ENCODE measurements at regions not wholly inside any gene's neighbourhood (a gene's known extent, or its start where the extent isn't known, plus 50 kb on each side); places are given as distances from the start of the nearest gene placed in this dataset.

- no peaks in the 10 kb centered on the region for H3K9me3 ChIP-seq
- no peak for TF ChIP-seq POLR2A (IDR thresholded peaks at IDR 0.05)
- no peak for TF ChIP-seq CTCF (IDR thresholded peaks at IDR 0.05)
- no peak for TF ChIP-seq EP300 (IDR thresholded peaks at IDR 0.05)
- 72 to 74% methylated on average over 3 of the region's 3 CpGs for WGBS, 2 donors
Measured at GRCh38 chr18:41842886-41843285, 112.1 kb upstream of the PIK3C3 start.

GRCh38 chr18:41829647-41830516, 125.2 kb upstream of the PIK3C3 start:
- no peaks in the 10 kb centered on the region for H3K36me3 ChIP-seq
- H3K27ac ChIP-seq, result no peak overlapping the region
- no peak for DNase-seq (ENCODE audit: low spot score in 2 of 2)
- no peaks in the 10 kb centered on the region for H3K4me1 ChIP-seq
- H3K9me3 ChIP-seq, result no peaks in the 10 kb centered on the region
- no peak for TF ChIP-seq EP300 (IDR thresholded peaks at IDR 0.05)
- no peak for TF ChIP-seq CTCF (IDR thresholded peaks at IDR 0.05)
- no peak for TF ChIP-seq POLR2A (IDR thresholded peaks at IDR 0.05)
- no peaks in the 10 kb centered on the region for H3K27me3 ChIP-seq
- H3K4me3 ChIP-seq, result no peak overlapping the region
- WGBS, 2 donors, result 73 to 78% methylated on average over 10 of the region's 10 CpGs

More at GRCh38 chr18:41842886-41843285, 112.1 kb upstream of the PIK3C3 start:
- H3K4me1 ChIP-seq, result no peaks in the 10 kb centered on the region
- no peak overlapping the region for H3K4me3 ChIP-seq
- no peak overlapping the region for H3K27ac ChIP-seq
- DNase-seq (ENCODE audit: low spot score in 2 of 2), result no peak
- no peaks in the 10 kb centered on the region for H3K36me3 ChIP-seq
- H3K27me3 ChIP-seq, result no peaks in the 10 kb centered on the region

GRCh38 chr18:41828137-41828536, 126.9 kb upstream of the PIK3C3 start:
- Histone ChIP-seq H3K4me1 (no peaks in the 10 kb centered on the region), H3K4me3 (no peak overlapping the region), H3K27me3 (no peaks in the 10 kb centered on the region), H3K9me3 (no peaks in the 10 kb centered on the region), H3K27ac (no peak overlapping the region), H3K36me3 (no peaks in the 10 kb centered on the region)
- TF ChIP-seq POLR2A (IDR thresholded peaks at IDR 0.05) (no peak), CTCF (IDR thresholded peaks at IDR 0.05) (no peak), EP300 (IDR thresholded peaks at IDR 0.05) (no peak)
- DNase-seq (ENCODE audit: low spot score in 2 of 2), result no peak
- 69 to 72% methylated on average over 2 of the region's 2 CpGs for WGBS, 2 donors

GRCh38 chr18:41820784-41821183, 134.2 kb upstream of the PIK3C3 start:
- Histone ChIP-seq H3K4me1 (no peaks in the 10 kb centered on the region), H3K9me3 (no peaks in the 10 kb centered on the region), H3K27ac (no peak overlapping the region), H3K4me3 (no peak overlapping the region), H3K36me3 (no peaks in the 10 kb centered on the region), H3K27me3 (no peaks in the 10 kb centered on the region)
- no peak for DNase-seq (ENCODE audit: low spot score in 2 of 2)
- TF ChIP-seq POLR2A (IDR thresholded peaks at IDR 0.05), result no peak
- TF ChIP-seq CTCF (IDR thresholded peaks at IDR 0.05), result no peak
- TF ChIP-seq EP300 (IDR thresholded peaks at IDR 0.05), result no peak
- 69 to 81% methylated on average over 3 of the region's 3 CpGs for WGBS, 2 donors
